Fibroblast of upper back skin (primary cell): ENCODE measurements at regions not wholly inside any gene's neighbourhood (a gene's known extent, or its start where the extent isn't known, plus 50 kb on each side); places are given as distances from the start of the nearest gene placed in this dataset.
"Not testable (repeated sequence)": the region's sequence is repeated elsewhere in the genome, so short reads cannot be mapped to it uniquely, and the experiment has no call there.

ENCODE experiments used
- DNase-seq: peaks from one replicate; pipeline ENCODE4 v3.0.0-alpha.2; 2013

DNA sequence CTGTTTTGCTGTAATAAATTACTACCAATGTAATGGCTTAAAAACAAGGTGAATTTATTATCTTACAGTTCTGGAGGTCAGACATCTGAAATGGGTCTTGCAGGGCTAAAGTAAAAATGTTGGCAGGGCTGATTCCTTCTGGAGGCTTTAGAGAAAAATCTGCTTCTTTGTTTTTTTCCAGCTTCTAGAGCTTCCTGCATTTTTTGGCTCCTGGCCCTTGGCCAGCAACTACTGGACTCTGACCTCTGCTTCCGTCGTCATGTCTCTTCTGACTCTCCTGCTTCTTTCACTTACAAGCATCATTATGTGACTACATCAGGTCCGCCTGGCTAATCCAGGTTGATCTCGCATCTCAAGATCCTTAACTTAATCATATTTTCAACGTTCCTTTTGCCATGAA lies 350.9 kb downstream of the S1PR1 start:
- peak; percentile 45 for DNase-seq

GRCh38 chr1:101588677-101589076 lies 351.9 kb downstream of the S1PR1 start:
- peak; percentile 14 for DNase-seq

DNA sequence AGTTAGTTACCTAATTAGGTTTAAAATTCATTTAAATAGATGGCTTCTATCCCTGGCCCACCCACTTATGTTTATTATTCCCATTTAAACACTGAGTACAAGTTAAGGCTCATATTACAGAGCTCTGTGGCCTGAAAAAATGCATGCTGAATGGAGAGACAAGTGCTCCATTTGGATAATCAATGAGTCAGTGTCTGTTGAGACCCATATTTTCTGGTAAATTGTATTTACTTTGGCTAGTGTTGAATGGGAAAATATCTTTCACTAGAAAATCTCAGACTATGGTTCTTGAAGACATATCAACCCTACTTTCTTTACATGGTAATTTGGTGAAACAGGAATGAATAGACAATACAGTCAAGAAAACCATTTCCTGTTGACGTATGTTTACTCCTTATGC lies 356.0 kb downstream of the S1PR1 start:
- DNase-seq = peak; percentile 62

DNA sequence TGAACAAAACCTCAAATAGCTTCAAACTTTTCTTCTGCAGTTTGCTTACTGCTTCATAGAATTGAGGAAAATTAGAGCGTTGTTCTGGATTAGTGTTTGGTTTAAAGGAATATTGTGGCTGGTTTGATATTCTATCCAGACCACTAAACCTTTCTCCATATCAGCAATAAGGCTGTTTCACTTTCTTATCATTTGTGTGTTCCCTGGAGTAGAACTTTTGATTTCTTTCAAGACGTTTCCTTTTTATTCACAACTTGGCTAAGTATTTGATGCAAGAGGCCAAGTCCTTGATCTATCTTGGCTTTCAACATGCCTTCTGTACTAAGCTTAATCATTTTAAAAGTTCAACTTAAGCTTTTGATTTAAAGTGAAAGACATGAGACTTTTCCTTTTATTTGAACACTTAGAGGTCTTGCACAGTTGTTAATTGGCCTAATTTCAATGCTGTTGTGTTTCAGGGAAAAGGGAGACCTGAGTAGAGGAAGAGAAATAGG lies 359.1 kb downstream of the S1PR1 start:
- DNase-seq = no peak

DNA sequence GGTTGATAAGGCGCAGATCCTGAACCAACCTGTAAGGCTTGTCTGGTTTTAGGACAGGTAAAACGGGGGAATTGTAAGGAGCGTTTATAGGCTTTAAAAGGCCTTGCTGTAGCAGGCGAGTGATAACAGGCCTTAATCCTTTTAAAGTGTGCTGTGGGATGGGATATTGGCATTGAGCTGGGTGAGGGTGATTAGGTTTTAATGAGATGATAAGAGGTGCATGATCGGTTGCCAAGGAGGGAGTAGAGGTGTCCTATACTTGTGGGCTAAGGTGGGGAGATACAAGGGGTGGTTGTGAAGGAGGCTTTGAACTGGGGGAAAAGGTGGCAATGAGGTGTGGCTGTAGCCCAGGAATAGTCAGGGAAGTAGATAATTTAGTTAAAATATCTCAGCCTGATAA lies 363.8 kb downstream of the S1PR1 start:
- not testable (repeated sequence) for DNase-seq

DNA sequence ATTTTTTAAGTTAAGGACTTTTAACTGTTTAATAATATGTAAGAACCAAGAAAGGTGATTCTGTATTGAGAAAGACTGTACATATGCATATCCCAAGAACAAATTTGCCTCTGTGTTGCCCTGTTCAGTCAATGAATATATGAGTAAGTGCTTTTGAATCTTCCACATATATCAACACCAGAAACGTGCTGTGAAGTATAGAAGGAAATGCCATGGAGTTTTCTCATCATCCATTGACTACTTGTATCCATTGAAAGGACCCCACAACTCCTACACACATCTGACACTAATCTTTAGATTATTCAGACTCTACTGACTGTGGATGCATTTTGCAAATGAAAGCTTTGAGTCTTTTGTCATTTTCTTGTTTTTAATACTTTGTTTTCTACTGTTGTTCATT lies 366.9 kb downstream of the S1PR1 start:
- DNase-seq = peak; percentile 60

- DNase-seq = no peak
Observed at GRCh38 chr1:101605878-101606277, 369.1 kb downstream of the S1PR1 start.

GRCh38 chr1:101613546-101613945 lies 376.7 kb downstream of the S1PR1 start:
- DNase-seq = peak; percentile 7

GRCh38 chr1:101618900-101619299 lies 377.8 kb downstream of the OLFM3 start:
- DNase-seq = no peak

DNA sequence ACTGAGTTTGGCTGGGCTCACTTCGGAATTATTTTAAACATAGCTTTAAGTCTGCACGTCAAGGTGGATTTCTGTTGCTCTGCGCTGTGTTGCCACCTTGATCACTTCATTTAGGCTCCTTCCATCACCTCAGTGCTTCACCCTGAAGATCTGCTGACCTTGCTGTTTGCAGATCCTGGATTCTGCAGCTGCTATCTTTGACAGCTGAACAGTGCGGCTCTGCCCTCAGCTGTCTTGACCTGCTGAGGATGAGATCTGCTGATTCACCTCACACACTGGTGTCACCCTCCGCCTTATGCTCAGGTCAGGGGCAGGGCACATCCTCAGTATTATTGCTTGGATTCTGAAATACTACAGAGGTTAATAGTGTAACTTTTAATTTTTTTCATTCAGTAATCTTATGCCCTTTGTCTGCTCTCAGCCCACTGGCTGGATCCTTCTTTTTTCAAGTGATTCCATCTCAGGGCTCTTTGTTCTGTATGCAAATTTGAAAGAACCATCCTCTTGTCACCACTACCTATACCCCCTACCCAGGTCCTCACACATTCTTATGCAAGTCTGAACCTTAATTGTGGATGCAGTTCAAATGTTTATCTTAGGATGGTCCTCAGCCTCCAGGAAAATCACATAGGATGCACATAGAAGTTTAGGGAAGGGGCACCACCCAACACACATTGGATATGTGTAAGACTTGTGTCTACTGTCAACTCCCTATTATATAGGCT lies 364.0 kb downstream of the OLFM3 start:
- DNase-seq = no peak

DNA sequence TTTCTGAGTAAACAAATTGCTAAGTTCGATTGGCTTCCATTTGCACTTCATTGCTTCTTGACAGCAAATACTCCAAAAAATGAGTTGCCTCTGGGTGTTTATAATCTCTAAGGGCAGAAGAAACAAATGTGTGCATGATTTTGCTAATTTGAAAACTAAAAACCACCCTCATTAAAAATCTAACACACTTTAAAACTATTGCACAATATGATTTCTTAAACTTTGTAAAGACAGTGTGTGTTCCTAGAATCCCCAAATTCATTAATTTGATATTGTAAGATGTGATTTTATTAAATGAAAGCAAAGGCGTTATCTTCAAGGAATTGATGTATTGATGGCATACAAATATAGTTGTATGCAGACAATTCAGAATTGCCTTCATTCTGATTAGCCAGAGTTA lies 350.9 kb downstream of the OLFM3 start:
- no peak for DNase-seq

- no peak for DNase-seq
Observed at GRCh38 chr1:101652484-101652883, 344.2 kb downstream of the OLFM3 start.

DNA sequence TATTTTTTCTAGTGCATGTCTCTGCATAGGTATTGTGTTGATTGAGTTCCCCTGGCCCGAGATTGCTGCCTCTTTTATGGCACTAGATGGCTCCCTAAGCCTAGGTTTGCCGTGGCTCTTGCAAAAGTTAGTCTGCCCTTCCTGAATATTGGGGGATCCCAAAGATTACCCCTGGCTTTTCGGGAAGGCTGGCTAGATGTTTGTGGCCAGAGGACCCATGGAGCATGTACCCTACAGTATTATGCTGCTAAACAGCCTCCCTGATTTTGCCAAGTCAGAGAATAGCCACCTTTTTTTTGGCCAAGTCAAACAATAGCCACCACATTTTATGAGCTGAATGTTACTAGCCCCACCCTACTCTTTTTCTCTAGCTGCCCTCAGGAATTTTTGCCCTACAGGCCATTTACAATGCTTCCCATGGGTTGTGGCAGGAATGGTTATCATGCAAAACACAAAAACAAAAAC lies 343.2 kb downstream of the OLFM3 start:
- DNase-seq = peak; percentile 20

DNA sequence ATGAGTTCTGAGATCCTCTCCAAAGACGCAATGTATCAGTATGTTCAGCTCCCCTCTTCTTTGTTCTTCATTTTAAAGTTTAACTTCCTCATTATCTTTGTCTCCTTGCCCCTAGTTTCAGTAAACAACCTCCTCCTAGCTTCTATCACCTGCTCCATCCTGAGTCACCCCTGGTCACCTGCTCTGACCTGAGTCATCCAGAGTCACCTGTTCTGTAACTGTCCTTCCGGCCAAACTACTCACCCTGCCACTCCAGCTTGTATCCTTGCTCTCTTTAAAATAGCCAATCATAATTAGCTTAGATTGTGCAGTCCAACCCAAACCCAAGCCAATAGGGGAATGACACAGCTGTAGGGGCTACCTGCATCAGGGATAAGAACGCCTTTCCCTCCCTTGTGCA lies 332.0 kb downstream of the OLFM3 start:
- DNase-seq = no peak

DNA sequence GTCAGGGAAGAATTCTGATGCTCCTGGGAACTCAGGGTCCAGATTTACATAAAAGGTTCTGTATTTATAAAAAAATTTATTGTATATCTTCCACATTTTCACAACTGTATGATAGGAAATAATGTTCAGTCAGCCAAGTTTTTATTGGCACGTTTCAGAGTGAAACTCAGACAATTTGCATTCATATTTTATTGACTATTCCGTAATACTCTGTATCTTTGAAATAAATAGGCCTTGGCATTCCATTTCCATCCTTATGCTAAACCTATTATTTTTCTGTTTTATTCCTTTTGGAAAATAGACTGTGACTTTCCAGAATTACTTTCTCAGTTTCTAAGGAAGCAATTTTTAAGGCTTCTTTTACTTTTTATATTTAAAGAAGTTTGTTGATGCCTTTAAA lies 329.0 kb downstream of the OLFM3 start:
- no peak for DNase-seq

GRCh38 chr1:101683136-101683535 lies 313.6 kb downstream of the OLFM3 start:
- no peak for DNase-seq

GRCh38 chr1:101683561-101683960 lies 313.2 kb downstream of the OLFM3 start:
- no peak for DNase-seq

GRCh38 chr1:101697072-101697471 lies 299.7 kb downstream of the OLFM3 start:
- DNase-seq = peak; percentile 16

DNA sequence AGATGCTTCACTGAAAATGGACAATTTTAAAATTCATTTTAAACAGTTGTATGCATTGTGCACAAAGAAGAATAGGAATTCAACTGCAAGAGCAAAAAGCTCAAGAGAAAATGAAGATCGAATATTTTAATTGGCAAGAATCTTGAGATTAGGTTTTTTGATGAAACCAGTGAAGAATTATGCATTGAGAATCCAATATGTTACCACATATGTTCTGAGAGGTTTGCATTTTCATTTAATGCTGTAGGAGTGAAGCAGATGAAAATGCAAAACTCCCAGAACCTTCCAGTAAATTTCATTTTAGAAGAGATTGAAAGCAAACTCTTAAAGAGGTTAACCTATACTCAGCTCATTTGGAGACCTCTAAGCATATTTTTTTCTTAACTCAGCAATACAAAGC lies 298.0 kb downstream of the OLFM3 start:
- DNase-seq = no peak

GRCh38 chr1:101704895-101705294 lies 291.8 kb downstream of the OLFM3 start:
- DNase-seq = no peak

DNA sequence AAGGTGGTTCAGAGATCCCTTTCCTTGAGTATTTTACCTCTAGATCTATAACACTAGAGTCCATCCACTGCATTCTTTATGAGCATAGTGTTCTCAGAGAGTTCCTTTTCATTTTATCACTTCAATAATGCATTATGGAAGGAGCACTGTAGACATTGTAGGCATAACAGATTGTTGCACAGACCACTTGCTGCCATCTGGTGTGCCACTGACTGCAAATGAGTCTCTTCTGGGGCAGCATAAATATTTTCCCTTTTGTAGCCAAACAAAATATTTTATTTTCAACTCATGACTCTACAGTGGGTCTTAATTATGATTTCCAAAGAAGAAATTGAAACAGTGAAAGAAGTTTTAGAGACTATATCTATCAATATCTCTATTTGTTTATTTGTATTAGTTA lies 290.4 kb downstream of the OLFM3 start:
- no peak for DNase-seq

- no peak for DNase-seq
Observed at GRCh38 chr1:101709721-101710120, 287.0 kb downstream of the OLFM3 start.

DNA sequence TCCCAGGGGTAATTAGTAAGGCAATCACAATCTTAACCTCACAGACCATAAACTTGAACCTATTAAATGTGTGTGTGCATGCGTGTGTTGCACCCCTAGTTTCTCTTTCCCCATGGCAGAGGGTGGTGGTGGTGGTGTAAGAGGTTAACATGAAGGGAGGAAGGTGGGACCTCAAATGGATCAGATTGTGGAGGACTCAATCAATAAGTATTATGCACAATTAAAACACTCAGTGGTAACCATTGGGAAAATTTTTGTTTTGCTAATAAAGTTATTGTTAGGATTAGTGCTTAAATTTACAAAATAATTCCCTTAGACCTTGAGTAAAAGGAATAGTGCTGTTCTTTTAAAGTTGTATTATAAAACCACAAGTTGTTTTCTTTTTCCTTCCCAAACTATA lies 283.0 kb downstream of the OLFM3 start:
- no peak for DNase-seq

- DNase-seq = no peak
Observed at GRCh38 chr1:101723415-101723814, 273.3 kb downstream of the OLFM3 start.

DNA sequence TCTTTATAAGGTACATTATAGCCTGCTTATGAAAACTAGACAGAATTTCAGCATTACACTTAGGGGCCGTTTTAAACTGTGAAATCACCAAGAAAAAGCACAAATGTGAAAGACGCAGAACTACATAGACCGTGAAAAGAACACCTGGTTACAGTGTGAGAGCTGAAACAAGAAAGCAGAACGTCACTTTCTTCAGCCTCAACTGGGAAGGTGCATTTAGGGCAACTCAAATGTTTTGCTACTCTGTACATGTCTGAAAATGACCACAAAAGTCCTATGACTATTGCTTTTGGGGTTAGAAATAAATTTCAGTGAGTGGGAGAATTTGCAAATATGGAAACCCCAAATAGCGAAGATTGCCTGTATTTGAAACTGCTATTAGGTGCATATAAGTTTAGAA lies 268.7 kb downstream of the OLFM3 start:
- no peak for DNase-seq
